Esophagus squamous epithelium (tissue), 5 donors: ENCODE measurements at regions not wholly inside any gene's neighbourhood (a gene's known extent, or its start where the extent isn't known, plus 50 kb on each side); places are given as distances from the start of the nearest gene placed in this dataset.

Source experiments
- DNase-seq: peaks from one replicate; lab custom pipeline; 2025; lab: John Stamatoyannopoulos, UW
- H3K27ac ChIP-seq, 4 donors: fragments of 200-600 bp; sonication (generic); one replicate each; pipeline ENCODE4 v1.5.1; 2016 to 2019; ENCODE audit warnings: mild to moderate bottlenecking in 1 of 4
- H3K27me3 ChIP-seq, 4 donors: fragments of 200-600 bp; sonication (generic); 1 replicate in 3 of 4; 2 replicates in 1 of 4; pipeline versions ENCODE4 v1.5.1 to v1.6.0; 2017 to 2021; ENCODE audit warnings: antibody characterized with exemption in 1 of 4
- H3K36me3 ChIP-seq, 3 donors: fragments of 200-600 bp; sonication (generic); one replicate each; pipeline ENCODE4 v1.5.1; 2016 to 2019
- H3K4me1 ChIP-seq, 3 donors: fragments of 200-600 bp; sonication (generic); one replicate each; pipeline ENCODE4 v1.5.1; 2017 to 2019
- H3K4me3 ChIP-seq, 4 donors: fragments of 200-600 bp; sonication (generic); 1 replicate in 3 of 4; 2 replicates in 1 of 4; pipeline ENCODE4 v1.5.1; 2016 to 2019; ENCODE audit warnings: mild to moderate bottlenecking in 2 of 4, moderate library complexity in 1 of 4
- H3K9me3 ChIP-seq, 3 donors: fragments of 200-600 bp; sonication (generic); one replicate each; pipeline ENCODE4 v1.5.1; 2016 to 2019
- CTCF ChIP-seq, 6 experiments: fragments of 450-650 bp in 4 of 6; fragments of 200-600 bp in 2 of 6; sonication (generic) in 2 of 6; IDR thresholded peaks; one replicate each; pipeline ENCODE4 v1.5.1; 2016 to 2019; ENCODE audit warnings: antibody characterized with exemption in 6 of 6, mild to moderate bottlenecking in 4 of 6, moderate library complexity in 4 of 6
- POLR2A ChIP-seq, 4 donors: fragments of 450-650 bp; IDR thresholded peaks; one replicate each; pipeline ENCODE4 v1.6.1; 2017; ENCODE audit warnings: antibody characterized with exemption in 4 of 4, mild to moderate bottlenecking in 4 of 4, moderate library complexity in 3 of 4
- WGBS, 2 donors: methylation state at CpG; one replicate each; pipeline ENCODE4 v1.1.5; 2018; 5-methylcytosine and 5-hydroxymethylcytosine counted together
- intact Hi-C: fragments of 100-400 bp; cut with DNase I; formaldehyde crosslinking; loops from one replicate; pipeline ENCODE4 v1.15.0; 2022
- donor health status: DM: yes; HTN: yes; CAD: no.

GRCh38 chr1:5774019-5774418 is 218.2 kb downstream of the NPHP4 start:
- 64 to 76% methylated on average over 6 of the region's 6 CpGs for WGBS, 2 donors
- H3K36me3 ChIP-seq, result no peaks in the 10 kb centered on the region
- peaks cover 0 to 9% (median 0%) of the 10 kb centered on the region in 3 donors for H3K4me1 ChIP-seq
- intact Hi-C loops, result no loop called here
- no peaks in the 10 kb centered on the region for H3K9me3 ChIP-seq
- no peak overlapping the region for H3K27ac ChIP-seq
- no peak overlapping the region for H3K4me3 ChIP-seq
- peaks cover 0 to 47% (median 0%) of the 10 kb centered on the region in 4 donors for H3K27me3 ChIP-seq
- TF ChIP-seq POLR2A (IDR thresholded peaks at IDR 0.05), result no peak
- no peak for TF ChIP-seq CTCF (IDR thresholded peaks at IDR 0.05)
- DNase-seq, result no peak

GRCh38 chr1:5771788-5772187 is 220.4 kb downstream of the NPHP4 start:
- no peaks in the 10 kb centered on the region for H3K9me3 ChIP-seq
- peaks cover 0 to 69% (median 0%) of the 10 kb centered on the region in 4 donors for H3K27me3 ChIP-seq
- peaks cover 0 to 16% (median 0%) of the 10 kb centered on the region in 3 donors for H3K4me1 ChIP-seq
- H3K4me3 ChIP-seq, result no peak overlapping the region
- 56 to 62% methylated on average over 2 of the region's 2 CpGs for WGBS, 2 donors
- TF ChIP-seq CTCF (IDR thresholded peaks at IDR 0.05) (no peak), POLR2A (IDR thresholded peaks at IDR 0.05) (no peak)
- intact Hi-C loops, result no loop called here
- no peaks in the 10 kb centered on the region for H3K36me3 ChIP-seq
- no peak for DNase-seq
- no peak overlapping the region for H3K27ac ChIP-seq

GRCh38 chr1:5770981-5771765 is 221.1 kb downstream of the NPHP4 start:
- whole genome bisulfite sequencing, 2 donors, result 4 to 100% methylated on average over 1 to 5 of the region's 23 CpGs
- H3K27ac ChIP-seq, result no peak overlapping the region
- peak overlapping the region in 1 of 4 donors; percentile 31 for H3K4me3 ChIP-seq
- no peak for DNase-seq
- TF ChIP-seq POLR2A (IDR thresholded peaks at IDR 0.05) (no peak), CTCF (IDR thresholded peaks at IDR 0.05) (no peak)
- intact Hi-C loops, result no loop called here
- H3K9me3 ChIP-seq, result no peaks in the 10 kb centered on the region
- H3K36me3 ChIP-seq, result no peaks in the 10 kb centered on the region
- H3K4me1 ChIP-seq, result peaks cover 0 to 22% (median 0%) of the 10 kb centered on the region in 3 donors
- H3K27me3 ChIP-seq, result peaks cover 0 to 75% (median 0%) of the 10 kb centered on the region in 4 donors

DNA sequence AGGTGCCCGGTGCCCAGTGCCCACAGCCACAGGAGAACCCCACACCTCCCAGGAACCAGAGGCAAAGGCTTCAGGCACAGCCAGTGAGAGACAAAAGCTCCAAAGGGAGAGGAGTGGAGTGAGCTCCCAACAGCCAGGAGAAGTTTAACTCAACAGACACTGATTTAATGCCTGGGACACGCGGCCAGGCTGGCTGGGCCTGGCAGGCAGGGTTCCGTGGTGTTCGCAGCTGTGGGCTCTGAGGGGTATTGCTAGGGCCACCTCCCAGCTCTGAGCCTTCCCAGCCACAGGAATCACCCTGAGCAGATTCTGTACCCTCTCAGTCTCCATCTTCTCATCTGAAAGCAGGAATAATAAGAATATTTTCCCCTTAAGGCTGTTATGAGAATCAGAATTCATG is 222.5 kb downstream of the NPHP4 start:
- no peaks in the 10 kb centered on the region for H3K36me3 ChIP-seq
- H3K27me3 ChIP-seq, result peaks cover 0 to 88% (median 0%) of the 10 kb centered on the region in 4 donors
- H3K4me3 ChIP-seq, result no peak overlapping the region
- no peak for TF ChIP-seq POLR2A (IDR thresholded peaks at IDR 0.05)
- no peak for TF ChIP-seq CTCF (IDR thresholded peaks at IDR 0.05)
- 86 to 95% methylated on average over 4 of the region's 5 CpGs for WGBS, 2 donors
- peaks cover 0 to 22% (median 0%) of the 10 kb centered on the region in 3 donors for H3K4me1 ChIP-seq
- no peaks in the 10 kb centered on the region for H3K9me3 ChIP-seq
- DNase-seq, result no peak
- intact Hi-C loops, result no loop called here
- no peak overlapping the region for H3K27ac ChIP-seq

DNA sequence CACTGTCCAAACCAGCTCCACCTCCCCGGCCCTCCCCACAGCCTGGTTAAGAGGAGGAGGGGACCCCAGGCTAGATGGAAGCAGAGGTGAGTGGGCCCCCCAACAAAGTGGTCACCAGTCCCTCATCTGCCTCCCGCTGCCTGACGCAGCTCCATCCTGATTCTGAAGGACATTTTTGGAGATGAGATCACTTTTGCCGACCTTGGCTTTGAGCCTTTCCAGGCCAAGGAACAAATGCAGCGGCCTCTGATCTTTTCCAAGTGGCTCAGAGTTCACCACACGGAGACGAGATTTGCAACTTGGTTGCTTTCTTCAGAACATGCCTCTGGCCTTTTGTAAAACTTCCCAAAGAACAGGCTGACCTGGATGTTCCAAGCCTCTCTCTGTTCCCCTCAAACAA is 223.1 kb downstream of the NPHP4 start:
- peaks cover 0 to 88% (median 0%) of the 10 kb centered on the region in 4 donors for H3K27me3 ChIP-seq

More for the DNA sequence above, 223.1 kb downstream of the NPHP4 start:
- no peak overlapping the region for H3K27ac ChIP-seq
- intact Hi-C loops, result no loop called here
- no peak for DNase-seq
- WGBS, 2 donors, result 47 to 83% methylated on average over 6 of the region's 7 CpGs
- no peaks in the 10 kb centered on the region for H3K36me3 ChIP-seq
- H3K4me1 ChIP-seq, result peaks cover 0 to 22% (median 0%) of the 10 kb centered on the region in 3 donors
- H3K4me3 ChIP-seq, result no peak overlapping the region
- no peaks in the 10 kb centered on the region for H3K9me3 ChIP-seq
- TF ChIP-seq CTCF (IDR thresholded peaks at IDR 0.05) (no peak), POLR2A (IDR thresholded peaks at IDR 0.05) (no peak)
